ENCODE measurements at regions not wholly inside any gene's neighbourhood (a gene's known extent, or its start where the extent isn't known, plus 50 kb on each side); places are given as distances from the start of the nearest gene placed in this dataset.

GRCh38 chr2:149892563-149892962 is 305.0 kb upstream of the MMADHC start:
- H3K27ac Mint-ChIP-seq, result no peak overlapping the region
- no peak overlapping the region for H3K4me3 Mint-ChIP-seq
- no peaks in the 10 kb centered on the region for H3K27me3 Mint-ChIP-seq
- H3K36me3 Mint-ChIP-seq, result no peaks in the 10 kb centered on the region
- peaks cover 1% of the 10 kb centered on the region for H3K9me3 Mint-ChIP-seq
- no peaks in the 10 kb centered on the region for H3K4me1 Mint-ChIP-seq
- no peak for DNase-seq

- no peak overlapping the region for H3K27ac Mint-ChIP-seq
- no peaks in the 10 kb centered on the region for H3K36me3 Mint-ChIP-seq
- no peaks in the 10 kb centered on the region for H3K9me3 Mint-ChIP-seq
- DNase-seq, result no peak
- H3K4me1 Mint-ChIP-seq, result no peaks in the 10 kb centered on the region
- H3K27me3 Mint-ChIP-seq, result no peaks in the 10 kb centered on the region
- no peak overlapping the region for H3K4me3 Mint-ChIP-seq
These were observed 298.4 kb upstream of the MMADHC start for GRCh38 chr2:149885946-149886345.

- H3K36me3 Mint-ChIP-seq, result no peaks in the 10 kb centered on the region
- H3K4me1 Mint-ChIP-seq, result no peaks in the 10 kb centered on the region
- H3K4me3 Mint-ChIP-seq, result no peak overlapping the region
- H3K27me3 Mint-ChIP-seq, result no peaks in the 10 kb centered on the region
- peaks cover 3% of the 10 kb centered on the region for H3K9me3 Mint-ChIP-seq
- H3K27ac Mint-ChIP-seq, result no peak overlapping the region
- no peak for DNase-seq
These were observed 297.9 kb upstream of the MMADHC start for GRCh38 chr2:149885468-149885867.

GRCh38 chr2:149884871-149885270 is 297.3 kb upstream of the MMADHC start:
- DNase-seq, result no peak
- Mint-ChIP-seq H3K9me3 (peaks cover 3% of the 10 kb centered on the region), H3K4me1 (no peaks in the 10 kb centered on the region), H3K27me3 (no peaks in the 10 kb centered on the region), H3K27ac (no peak overlapping the region), H3K36me3 (no peaks in the 10 kb centered on the region), H3K4me3 (no peak overlapping the region)

GRCh38 chr2:149877913-149878312 is 290.3 kb upstream of the MMADHC start:
- Mint-ChIP-seq H3K9me3 (peaks cover 7% of the 10 kb centered on the region), H3K4me1 (no peaks in the 10 kb centered on the region), H3K27ac (no peak overlapping the region), H3K4me3 (no peak overlapping the region), H3K27me3 (no peaks in the 10 kb centered on the region), H3K36me3 (no peaks in the 10 kb centered on the region)
- DNase-seq, result no peak

- Mint-ChIP-seq H3K9me3 (peaks cover 7% of the 10 kb centered on the region), H3K4me1 (no peaks in the 10 kb centered on the region), H3K27me3 (no peaks in the 10 kb centered on the region), H3K27ac (no peak overlapping the region), H3K4me3 (no peak overlapping the region), H3K36me3 (no peaks in the 10 kb centered on the region)
- DNase-seq, result no peak
These were observed 289.5 kb upstream of the MMADHC start for GRCh38 chr2:149877074-149877473.

- Mint-ChIP-seq H3K4me3 (no peak overlapping the region), H3K27me3 (no peaks in the 10 kb centered on the region), H3K9me3 (peaks cover 2% of the 10 kb centered on the region), H3K36me3 (no peaks in the 10 kb centered on the region), H3K27ac (no peak overlapping the region), H3K4me1 (no peaks in the 10 kb centered on the region)
- no peak for DNase-seq
These were observed 286.4 kb upstream of the MMADHC start for GRCh38 chr2:149873936-149874335.

GRCh38 chr2:149872638-149873150 is 285.1 kb upstream of the MMADHC start:
- DNase-seq, result no peak
- Mint-ChIP-seq H3K4me3 (no peak overlapping the region), H3K9me3 (peaks cover 5% of the 10 kb centered on the region), H3K27ac (no peak overlapping the region), H3K36me3 (no peaks in the 10 kb centered on the region), H3K4me1 (no peaks in the 10 kb centered on the region), H3K27me3 (no peaks in the 10 kb centered on the region)

GRCh38 chr2:149872041-149872440 is 284.5 kb upstream of the MMADHC start:
- Mint-ChIP-seq H3K9me3 (peaks cover 3% of the 10 kb centered on the region), H3K27ac (no peak overlapping the region), H3K4me1 (no peaks in the 10 kb centered on the region), H3K27me3 (no peaks in the 10 kb centered on the region), H3K4me3 (no peak overlapping the region), H3K36me3 (no peaks in the 10 kb centered on the region)
- DNase-seq, result no peak

- H3K27ac Mint-ChIP-seq, result no peak overlapping the region
- no peak for DNase-seq
These were observed 283.7 kb upstream of the MMADHC start for GRCh38 chr2:149871091-149871885.

GRCh38 chr2:149863227-149863626 is 275.7 kb upstream of the MMADHC start:
- no peaks in the 10 kb centered on the region for H3K9me3 Mint-ChIP-seq
- no peak for DNase-seq
- H3K27ac Mint-ChIP-seq, result no peak overlapping the region
- no peak overlapping the region for H3K4me3 Mint-ChIP-seq
- no peaks in the 10 kb centered on the region for H3K4me1 Mint-ChIP-seq
- H3K27me3 Mint-ChIP-seq, result no peaks in the 10 kb centered on the region
- no peaks in the 10 kb centered on the region for H3K36me3 Mint-ChIP-seq

More at GRCh38 chr2:149871091-149871885, 283.7 kb upstream of the MMADHC start:
- Mint-ChIP-seq H3K9me3 (peaks cover 3% of the 10 kb centered on the region), H3K4me1 (no peaks in the 10 kb centered on the region), H3K4me3 (no peak overlapping the region), H3K36me3 (no peaks in the 10 kb centered on the region), H3K27me3 (no peaks in the 10 kb centered on the region)

GRCh38 chr2:149861034-149861433 is 273.5 kb upstream of the MMADHC start:
- H3K27ac Mint-ChIP-seq, result no peak overlapping the region
- no peaks in the 10 kb centered on the region for H3K36me3 Mint-ChIP-seq
- no peak for DNase-seq
- peaks cover 3% of the 10 kb centered on the region for H3K9me3 Mint-ChIP-seq
- no peak overlapping the region for H3K4me3 Mint-ChIP-seq
- H3K27me3 Mint-ChIP-seq, result no peaks in the 10 kb centered on the region
- no peaks in the 10 kb centered on the region for H3K4me1 Mint-ChIP-seq

- H3K27ac Mint-ChIP-seq, result no peak overlapping the region
- no peaks in the 10 kb centered on the region for H3K36me3 Mint-ChIP-seq
- no peak overlapping the region for H3K4me3 Mint-ChIP-seq
- H3K9me3 Mint-ChIP-seq, result peaks cover 3% of the 10 kb centered on the region
- H3K27me3 Mint-ChIP-seq, result no peaks in the 10 kb centered on the region
- H3K4me1 Mint-ChIP-seq, result no peaks in the 10 kb centered on the region
- DNase-seq, result no peak
These were observed 272.8 kb upstream of the MMADHC start for GRCh38 chr2:149860276-149860921.

- Mint-ChIP-seq H3K27me3 (no peaks in the 10 kb centered on the region), H3K27ac (no peak overlapping the region), H3K4me3 (no peak overlapping the region), H3K4me1 (no peaks in the 10 kb centered on the region), H3K36me3 (no peaks in the 10 kb centered on the region), H3K9me3 (peaks cover 3% of the 10 kb centered on the region)
- DNase-seq, result no peak
These were observed 271.5 kb upstream of the MMADHC start for GRCh38 chr2:149858901-149859634.

GRCh38 chr2:149858216-149858615 is 270.6 kb upstream of the MMADHC start:
- no peaks in the 10 kb centered on the region for H3K4me1 Mint-ChIP-seq
- H3K36me3 Mint-ChIP-seq, result no peaks in the 10 kb centered on the region
- H3K27ac Mint-ChIP-seq, result no peak overlapping the region
- peaks cover 3% of the 10 kb centered on the region for H3K9me3 Mint-ChIP-seq
- H3K27me3 Mint-ChIP-seq, result no peaks in the 10 kb centered on the region
- no peak for DNase-seq
- no peak overlapping the region for H3K4me3 Mint-ChIP-seq
